ENCODE measurements at regions not wholly inside any gene's neighbourhood (a gene's known extent, or its start where the extent isn't known, plus 50 kb on each side); places are given as distances from the start of the nearest gene placed in this dataset.

DNA sequence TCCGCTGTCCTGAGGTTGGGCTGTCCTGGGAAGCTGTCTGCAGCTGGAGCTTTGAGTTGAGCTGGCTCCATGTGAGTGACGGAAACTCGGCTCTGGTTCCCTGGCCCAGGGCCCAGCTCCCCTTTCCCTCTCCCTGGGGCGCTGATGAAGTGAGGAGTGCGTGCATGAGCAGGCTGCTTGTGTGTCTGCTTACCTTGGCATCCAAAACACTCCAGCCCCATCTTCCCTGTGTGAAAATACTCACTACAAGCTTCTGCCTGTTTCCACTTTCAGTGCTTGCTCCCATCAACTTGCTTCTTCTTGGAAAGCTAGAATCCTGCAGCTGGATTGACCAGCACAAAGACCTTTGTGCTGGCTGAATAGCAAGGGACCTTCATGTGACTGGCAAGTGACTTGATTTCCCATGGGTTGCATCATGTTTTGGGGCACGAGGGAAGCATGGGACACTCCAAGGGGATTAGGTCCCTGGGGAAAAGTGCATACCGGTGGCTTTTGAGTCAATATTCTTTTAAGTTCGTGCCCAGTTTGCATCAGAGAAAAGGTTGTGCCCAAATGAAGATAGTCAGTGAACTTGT is 198.1 kb downstream of the GADD45G start:
- peak in 1 of 2 donors; percentile 39 for DNase-seq (ENCODE audit: low read depth in 1 of 2, low spot score in 1 of 2)
- H3K27ac ChIP-seq: no peak overlapping the region
- no peaks in the 10 kb centered on the region for H3K36me3 ChIP-seq
- TF ChIP-seq, protein P1, sequence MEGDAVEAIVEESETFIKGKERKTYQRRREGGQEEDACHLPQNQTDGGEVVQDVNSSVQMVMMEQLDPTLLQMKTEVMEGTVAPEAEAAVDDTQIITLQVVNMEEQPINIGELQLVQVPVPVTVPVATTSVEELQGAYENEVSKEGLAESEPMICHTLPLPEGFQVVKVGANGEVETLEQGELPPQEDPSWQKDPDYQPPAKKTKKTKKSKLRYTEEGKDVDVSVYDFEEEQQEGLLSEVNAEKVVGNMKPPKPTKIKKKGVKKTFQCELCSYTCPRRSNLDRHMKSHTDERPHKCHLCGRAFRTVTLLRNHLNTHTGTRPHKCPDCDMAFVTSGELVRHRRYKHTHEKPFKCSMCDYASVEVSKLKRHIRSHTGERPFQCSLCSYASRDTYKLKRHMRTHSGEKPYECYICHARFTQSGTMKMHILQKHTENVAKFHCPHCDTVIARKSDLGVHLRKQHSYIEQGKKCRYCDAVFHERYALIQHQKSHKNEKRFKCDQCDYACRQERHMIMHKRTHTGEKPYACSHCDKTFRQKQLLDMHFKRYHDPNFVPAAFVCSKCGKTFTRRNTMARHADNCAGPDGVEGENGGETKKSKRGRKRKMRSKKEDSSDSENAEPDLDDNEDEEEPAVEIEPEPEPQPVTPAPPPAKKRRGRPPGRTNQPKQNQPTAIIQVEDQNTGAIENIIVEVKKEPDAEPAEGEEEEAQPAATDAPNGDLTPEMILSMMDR (IDR thresholded peaks at IDR 0.05; ENCODE audit: low read depth, low read length): no peak
- no peak overlapping the region for H3K4me3 ChIP-seq
- H3K4me1 ChIP-seq (ENCODE audit: low read depth): peaks cover 14% of the 10 kb centered on the region
- no peaks in the 10 kb centered on the region for H3K9me3 ChIP-seq (ENCODE audit: low read depth)
- H3K27me3 ChIP-seq: no peaks in the 10 kb centered on the region

DNA sequence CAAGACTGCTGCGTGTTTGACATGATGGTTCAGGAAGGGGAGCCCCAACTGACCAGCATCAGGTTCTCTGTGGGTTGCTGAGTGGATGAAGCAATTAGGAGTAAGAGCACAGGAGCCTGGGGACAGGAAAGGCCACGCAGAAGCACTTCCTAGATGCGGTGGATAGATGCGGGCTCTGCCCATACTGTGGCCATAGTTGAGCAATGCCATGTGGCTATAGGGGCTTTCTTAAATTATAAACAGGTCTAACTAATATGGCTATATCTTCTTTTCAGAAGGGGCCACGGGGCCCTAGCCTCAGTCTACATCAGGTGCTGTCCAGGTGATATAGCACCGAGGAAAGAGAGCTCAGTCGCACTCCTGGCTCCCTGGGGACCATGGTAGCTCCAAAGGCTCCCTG is 198.6 kb downstream of the GADD45G start:
- TF ChIP-seq, protein P1 (IDR thresholded peaks at IDR 0.05; ENCODE audit: low read depth, low read length): no peak
- no peak overlapping the region for H3K27ac ChIP-seq

DNA sequence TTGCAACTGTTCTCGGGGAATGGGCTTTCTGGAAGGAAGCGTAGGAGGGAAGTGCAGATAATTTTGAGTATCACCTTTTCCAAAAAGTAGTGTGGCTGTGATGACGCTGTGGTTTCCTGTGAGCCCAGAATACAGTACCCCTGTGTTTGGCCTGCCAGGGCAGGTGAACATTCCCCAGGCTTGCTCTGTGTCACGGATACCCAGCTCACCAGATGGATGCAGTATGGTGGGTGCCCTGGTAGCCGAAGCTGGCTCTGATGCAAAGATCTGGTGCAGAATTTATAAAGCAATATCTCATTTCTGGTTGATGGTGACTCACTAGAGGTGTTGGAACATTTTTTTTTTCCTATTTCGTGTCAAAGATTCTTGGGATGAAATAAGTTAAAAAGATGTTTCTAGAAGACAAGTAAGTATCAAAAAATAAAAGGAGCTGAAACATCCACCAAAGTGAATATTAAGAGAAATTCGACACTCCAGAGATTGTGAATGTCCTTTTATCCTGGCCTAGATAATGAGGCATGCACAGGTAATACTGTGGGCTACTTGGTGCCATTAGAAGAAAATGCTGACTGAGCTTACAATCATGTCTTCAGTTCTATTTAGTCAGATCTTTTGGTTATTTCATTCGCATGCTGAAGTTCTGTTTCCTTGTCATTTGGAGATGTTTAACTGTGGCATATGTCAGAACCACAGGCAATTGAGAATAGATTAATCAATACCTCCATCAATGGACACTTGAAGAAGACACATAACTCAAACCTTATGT is 200.1 kb downstream of the GADD45G start:
- no peaks in the 10 kb centered on the region for H3K9me3 ChIP-seq (ENCODE audit: low read depth)
- no peak overlapping the region for H3K27ac ChIP-seq
- TF ChIP-seq, protein P1 (IDR thresholded peaks at IDR 0.05; ENCODE audit: low read depth, low read length): no peak
- H3K4me3 ChIP-seq: no peak overlapping the region
- H3K27me3 ChIP-seq: no peaks in the 10 kb centered on the region
- H3K4me1 ChIP-seq (ENCODE audit: low read depth): no peaks in the 10 kb centered on the region
- no peaks in the 10 kb centered on the region for H3K36me3 ChIP-seq
- no peak for DNase-seq (ENCODE audit: low read depth in 1 of 2, low spot score in 1 of 2)

More for the DNA sequence above, 198.6 kb downstream of the GADD45G start:
- no peak for DNase-seq (ENCODE audit: low read depth in 1 of 2, low spot score in 1 of 2)
- Histone ChIP-seq H3K4me3 (no peak overlapping the region), H3K4me1 (ENCODE audit: low read depth) (peaks cover 13% of the 10 kb centered on the region), H3K27me3 (no peaks in the 10 kb centered on the region), H3K36me3 (no peaks in the 10 kb centered on the region), H3K9me3 (ENCODE audit: low read depth) (no peaks in the 10 kb centered on the region)

DNA sequence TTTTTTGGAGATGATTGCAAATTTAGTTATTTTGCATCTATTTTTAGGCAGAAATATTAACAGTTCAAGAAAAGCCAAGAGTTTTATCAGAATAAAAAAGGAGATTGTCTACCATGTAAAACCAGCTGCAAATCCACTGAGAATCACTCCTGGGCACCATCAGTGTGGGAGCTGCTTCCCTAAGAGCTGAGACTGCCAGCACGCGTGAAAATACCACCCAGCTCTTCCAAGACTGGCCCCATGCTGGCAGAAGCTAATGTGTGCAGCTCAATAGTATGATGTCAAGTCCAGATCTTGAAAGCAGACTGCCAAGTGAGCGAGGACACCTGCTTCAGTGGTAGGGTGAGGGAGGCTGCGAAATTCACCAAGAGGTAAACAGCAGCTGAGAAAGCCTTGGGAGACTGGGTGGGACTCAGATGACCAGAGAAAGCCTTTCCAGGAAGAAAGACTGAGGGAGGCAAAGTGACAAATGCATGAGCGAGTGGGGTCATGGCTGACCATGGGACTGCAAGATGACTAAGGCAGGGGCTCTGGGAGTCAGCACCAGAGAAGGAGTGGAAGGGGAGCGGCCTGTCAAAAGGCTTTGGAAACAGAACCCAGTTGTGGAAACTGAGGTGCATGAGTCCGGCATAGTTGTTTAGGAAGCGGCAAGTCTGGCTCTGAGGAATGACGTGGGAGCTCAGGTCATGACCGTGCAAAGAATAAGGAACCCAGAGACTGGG is 200.9 kb downstream of the GADD45G start:
- no peaks in the 10 kb centered on the region for H3K36me3 ChIP-seq
- TF ChIP-seq, protein P1 (IDR thresholded peaks at IDR 0.05; ENCODE audit: low read depth, low read length): no peak
- DNase-seq (ENCODE audit: low read depth in 1 of 2, low spot score in 1 of 2): no peak

DNA sequence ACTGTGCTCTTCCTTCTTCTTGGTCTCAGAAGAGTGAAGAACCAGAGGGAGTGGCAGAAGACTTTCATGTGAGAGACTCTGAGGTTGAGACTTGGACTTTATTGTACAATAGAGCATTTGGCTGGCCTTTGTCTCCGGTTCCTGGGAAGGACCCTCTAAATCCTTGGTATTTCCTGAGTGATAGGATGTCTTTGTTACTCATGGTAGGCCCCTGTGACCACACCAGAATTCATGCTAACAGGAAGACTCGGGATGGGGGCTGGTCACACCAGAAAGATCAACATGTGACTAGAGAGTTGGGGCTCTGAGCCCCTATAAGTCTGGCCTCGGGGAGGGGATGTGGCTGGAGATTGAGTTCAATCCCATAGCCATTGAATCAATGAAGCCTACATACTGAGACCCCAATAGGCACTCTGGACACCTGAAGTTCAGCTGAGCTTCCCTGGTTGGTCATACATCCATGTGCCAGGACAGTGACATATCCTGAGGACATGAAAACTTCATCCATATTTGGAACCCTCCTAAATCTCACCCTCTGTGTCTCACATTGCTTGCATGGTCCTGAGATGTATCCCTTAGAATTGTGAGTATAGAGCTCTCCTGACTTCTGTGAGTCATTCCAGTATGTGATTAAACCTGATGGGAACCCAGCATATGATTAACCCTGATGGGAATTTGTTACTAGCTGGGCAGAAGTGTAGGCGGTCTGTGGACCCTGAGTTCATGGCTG is 201.7 kb downstream of the GADD45G start:
- H3K4me3 ChIP-seq: no peak overlapping the region
- DNase-seq (ENCODE audit: low read depth in 1 of 2, low spot score in 1 of 2): peak in 1 of 2 donors; percentile 25
- no peak overlapping the region for H3K27ac ChIP-seq
- no peaks in the 10 kb centered on the region for H3K36me3 ChIP-seq
- H3K4me1 ChIP-seq (ENCODE audit: low read depth): no peaks in the 10 kb centered on the region
- no peaks in the 10 kb centered on the region for H3K9me3 ChIP-seq (ENCODE audit: low read depth)
- TF ChIP-seq, protein P1 (IDR thresholded peaks at IDR 0.05; ENCODE audit: low read depth, low read length): no peak
- H3K27me3 ChIP-seq: no peaks in the 10 kb centered on the region

More for the DNA sequence above, 200.9 kb downstream of the GADD45G start:
- H3K9me3 ChIP-seq (ENCODE audit: low read depth): no peaks in the 10 kb centered on the region
- H3K4me3 ChIP-seq: no peak overlapping the region
- no peaks in the 10 kb centered on the region for H3K27me3 ChIP-seq
- no peak overlapping the region for H3K27ac ChIP-seq
- no peaks in the 10 kb centered on the region for H3K4me1 ChIP-seq (ENCODE audit: low read depth)

All from cardiac muscle cell (in vitro differentiated cells and primary cell).